SK-N-SH (cell line): ENCODE measurements at regions not wholly inside any gene's neighbourhood (a gene's known extent, or its start where the extent isn't known, plus 50 kb on each side); places are given as distances from the start of the nearest gene placed in this dataset.

Experiments
- CTCF ChIA-PET: fragments of 300-600, 350-600 bp; formaldehyde crosslinking; extraction: SDS; loops from one replicate; lab custom pipeline; 2021; lab: Yijun Ruan, JAX
- POLR2A ChIA-PET: fragments of 350-600 bp; sonication (Branson Sonifier 250); formaldehyde crosslinking; extraction: SDS; loops from one replicate; lab custom pipeline; 2020; ENCODE audit warnings: antibody characterized with exemption, inconsistent platforms; lab: Yijun Ruan, JAX
- DNase-seq: peaks from one replicate; pipeline ENCODE4 v3.0.0; 2012
- H2AFZ ChIP-seq: fragments of 200-600 bp; sonication (generic); 2 replicates; pipeline ENCODE4 v1.8.1; 2016; ENCODE audit warnings: antibody characterized with exemption, mild to moderate bottlenecking, low read depth
- H3F3A ChIP-seq: fragments of 200-600 bp; sonication (generic); replicated peaks from 2 replicates; pipeline ENCODE3; 2016; ENCODE audit warnings: antibody characterized with exemption, mild to moderate bottlenecking; ENCODE audit not compliant: insufficient read depth
- H3K27ac ChIP-seq, 2 experiments: fragments of 200-500 bp in 1 of 2; fragments of 200-600 bp in 1 of 2; sonication (Bioruptor generic) in 1 of 2; sonication (generic), shearing (Covaris generic) in 1 of 2; 2 replicates each; pipeline versions ENCODE4 v1.5.1 to v1.6.1; 2014 to 2016; ENCODE audit warnings: low read depth in 2 of 2, inconsistent platforms in 1 of 2, low read length in 1 of 2, mild to moderate bottlenecking in 1 of 2, mixed read lengths in 1 of 2
- H3K27me3 ChIP-seq: fragments of 200-600 bp; sonication (generic), shearing (Covaris generic); 2 replicates; pipeline ENCODE4 v1.6.1; 2016; ENCODE audit warnings: mixed run types; ENCODE audit not compliant: insufficient read depth
- H3K36me3 ChIP-seq, 2 experiments: fragments of 200-500 bp in 1 of 2; fragments of 200-600 bp in 1 of 2; sonication (Bioruptor generic) in 1 of 2; sonication (generic) in 1 of 2; replicated peaks in 1 of 2; 2 replicates each; pipeline versions ENCODE3 to v1.5.1; 2014 to 2016; ENCODE audit warnings: low read length in 1 of 2, mild to moderate bottlenecking in 1 of 2; ENCODE audit not compliant: insufficient read depth in 2 of 2, control insufficient read depth in 1 of 2
- H3K4me1 ChIP-seq, 2 experiments: fragments of 200-500 bp in 1 of 2; fragments of 200-600 bp in 1 of 2; sonication (Bioruptor generic) in 1 of 2; sonication (generic), shearing (Covaris generic) in 1 of 2; 2 replicates each; pipeline versions ENCODE4 v1.5.1 to v1.6.1; 2014 to 2016; ENCODE audit warnings: low read depth in 1 of 2, low read length in 1 of 2, mixed run types in 1 of 2; ENCODE audit not compliant: insufficient read depth in 2 of 2, control insufficient read depth in 1 of 2
- H3K4me2 ChIP-seq: fragments of 200-600 bp; sonication (generic), shearing (Covaris generic); 2 replicates; pipeline ENCODE4 v1.6.1; 2017; ENCODE audit warnings: mixed run types
- H3K4me3 ChIP-seq, 2 experiments: fragments of 200-500 bp in 1 of 2; fragments of 200-600 bp in 1 of 2; sonication (Bioruptor generic) in 1 of 2; sonication (generic), shearing (Covaris generic) in 1 of 2; 2 replicates each; pipeline versions ENCODE4 v1.5.1 to v1.8.1; 2014 to 2016; ENCODE audit warnings: low read depth in 2 of 2, inconsistent platforms in 1 of 2, low read length in 1 of 2, mild to moderate bottlenecking in 1 of 2, mixed read lengths in 1 of 2, moderate library complexity in 1 of 2
- H3K79me2 ChIP-seq: fragments of 200-600 bp; sonication (generic); 2 replicates; pipeline ENCODE4 v1.8.1; 2017; ENCODE audit warnings: mild to moderate bottlenecking; ENCODE audit not compliant: insufficient read depth
- H3K9ac ChIP-seq: fragments of 200-600 bp; sonication (generic); 2 replicates; pipeline ENCODE4 v1.6.1; 2017; ENCODE audit warnings: mixed run types
- H3K9me2 ChIP-seq: fragments of 200-600 bp; sonication (generic); 2 replicates; pipeline ENCODE4 v1.6.1; 2017; ENCODE audit warnings: mixed run types
- H3K9me3 ChIP-seq: fragments of 200-600 bp; sonication (generic); 2 replicates; pipeline ENCODE4 v1.6.1; 2017; ENCODE audit warnings: mixed run types, mild to moderate bottlenecking, moderate library complexity
- H4K20me1 ChIP-seq: fragments of 200-600 bp; sonication (generic); 2 replicates; pipeline ENCODE4 v1.6.1; 2017; ENCODE audit warnings: mild to moderate bottlenecking, mixed run types; ENCODE audit not compliant: insufficient read depth
- EP300 ChIP-seq, 2 experiments: IDR thresholded peaks; 2 replicates each; pipeline versions ENCODE4 v1.4.0 to v1.6.1; 2012; ENCODE audit warnings: borderline replicate concordance in 1 of 2, low read depth in 1 of 2, low read length in 1 of 2
- EZH2phosphoT487 ChIP-seq: fragments of 200-600 bp; sonication (generic); IDR thresholded peaks from 2 replicates; pipeline ENCODE4 v1.6.1; 2017; ENCODE audit warnings: low read depth, mixed run types, mild to moderate bottlenecking, antibody characterized with exemption, moderate library complexity, borderline replicate concordance
- FOSL2 ChIP-seq: IDR thresholded peaks from 2 replicates; pipeline ENCODE4 v1.4.0; 2012; ENCODE audit warnings: low read depth, mild to moderate bottlenecking, moderate library complexity, borderline replicate concordance
- FOXJ3 ChIP-seq: sonication (generic); formaldehyde crosslinking; IDR thresholded peaks from 2 replicates; pipeline ENCODE4 v1.5.1; 2020; ENCODE audit warnings: mild to moderate bottlenecking, missing genetic modification reagents
- GATA2 ChIP-seq: sonication (generic); formaldehyde crosslinking; IDR thresholded peaks from 2 replicates; pipeline ENCODE4 v1.5.0; 2020; ENCODE audit warnings: mild to moderate bottlenecking, missing genetic modification reagents
- JUND ChIP-seq: IDR thresholded peaks from 2 replicates; pipeline ENCODE4 v1.4.0; 2012
- MXI1 ChIP-seq: IDR thresholded peaks from 2 replicates; pipeline ENCODE4 v1.6.1; 2012; ENCODE audit warnings: mild to moderate bottlenecking, low read depth, low read length, improper control_type of control experiment
- NFIC ChIP-seq: IDR thresholded peaks from 2 replicates; pipeline ENCODE4 v1.4.0; 2012; ENCODE audit warnings: borderline replicate concordance
- RCOR1 ChIP-seq: fragments of 150-350 bp; IDR thresholded peaks from 2 replicates; pipeline ENCODE4 v1.6.1; 2017; ENCODE audit warnings: antibody characterized with exemption, low read length
- RFX5 ChIP-seq: IDR thresholded peaks from 2 replicates; pipeline ENCODE4 v1.6.1; 2012; ENCODE audit warnings: mild to moderate bottlenecking, improper control_type of control experiment, low read length
- RXRA ChIP-seq: IDR thresholded peaks from 2 replicates; pipeline ENCODE4 v1.4.0; 2012; ENCODE audit warnings: low read depth, mild to moderate bottlenecking, borderline replicate concordance
- SIN3A ChIP-seq: IDR thresholded peaks from 2 replicates; pipeline ENCODE4 v1.6.1; 2012; ENCODE audit warnings: low read depth, mild to moderate bottlenecking, low read length, moderate library complexity, borderline replicate concordance
- TEAD4 ChIP-seq: IDR thresholded peaks from 2 replicates; pipeline ENCODE4 v1.4.0; 2012; ENCODE audit warnings: mild to moderate bottlenecking, borderline replicate concordance; ENCODE audit not compliant: insufficient read depth
- YY1 ChIP-seq: IDR thresholded peaks from 2 replicates; pipeline ENCODE4 v1.4.0; 2012; ENCODE audit warnings: low read depth, mild to moderate bottlenecking
- WGBS: methylation state at CpG from one replicate; pipeline ENCODE4 v1.1.6; 2017; ENCODE audit warnings: low lambda C conversion rate; 5-methylcytosine and 5-hydroxymethylcytosine counted together
- TF ChIP-seq, protein P1 (sequence below): IDR thresholded peaks from 2 replicates; pipeline ENCODE4 v1.4.0; 2012; ENCODE audit warnings: low read depth, borderline replicate concordance
- TF ChIP-seq, protein P2 (sequence below): IDR thresholded peaks from 2 replicates; pipeline ENCODE4 v1.4.0; 2012; ENCODE audit warnings: low read depth
- TF ChIP-seq, protein P3 (sequence below): IDR thresholded peaks from 2 replicates; pipeline ENCODE4 v1.6.1; 2012; ENCODE audit warnings: mild to moderate bottlenecking, low read depth, low read length, moderate library complexity
- TF ChIP-seq, protein P4 (sequence below): IDR thresholded peaks from 2 replicates; pipeline ENCODE4 v1.4.0; 2012; ENCODE audit warnings: low read depth, borderline replicate concordance

DNA sequence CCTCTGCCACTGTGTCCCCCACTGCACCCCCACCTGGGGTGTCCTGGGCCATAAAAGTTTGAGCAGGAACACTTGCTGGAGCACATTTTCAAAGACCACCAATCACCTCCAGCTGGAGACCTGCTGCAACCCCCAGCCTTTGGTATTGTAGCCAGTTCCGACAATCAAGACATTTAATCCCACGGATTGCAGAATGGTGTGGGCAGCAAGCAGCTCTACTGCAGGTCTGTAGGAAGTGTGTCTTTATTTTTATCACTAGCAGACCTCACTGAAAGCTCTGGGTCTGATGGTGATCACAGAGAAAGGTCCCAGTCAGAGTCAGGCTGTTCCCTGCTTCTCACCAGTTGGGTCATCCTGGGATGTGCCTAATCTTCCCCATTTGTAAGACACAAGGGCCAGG is 167.1 kb upstream of the ECI2 start:
- no peak for DNase-seq
- WGBS = 62% methylated on average over 2 of the region's 2 CpGs

More for the DNA sequence above, 167.1 kb upstream of the ECI2 start:
- H3K27me3 ChIP-seq = no peaks in the 10 kb centered on the region
- H3K4me3 ChIP-seq = no peak overlapping the region
- no peak overlapping the region for H3K27ac ChIP-seq
- TF ChIP-seq JUND (no peak), SIN3A (no peak), RXRA (no peak), RFX5 (no peak), TEAD4 (no peak), MXI1 (no peak), RCOR1 (no peak), FOSL2 (no peak), GATA2 (CRISPR knock-in tag) (no peak), EP300 (IDR thresholded peaks at IDR 0.05; ENCODE audit: borderline replicate concordance in 1 of 2, low read depth in 1 of 2, low read length in 1 of 2) (no peak), EZH2phosphoT487 (no peak), YY1 (no peak), FOXJ3 (CRISPR knock-in tag) (no peak), NFIC (no peak)
- TF ChIP-seq, protein P1, sequence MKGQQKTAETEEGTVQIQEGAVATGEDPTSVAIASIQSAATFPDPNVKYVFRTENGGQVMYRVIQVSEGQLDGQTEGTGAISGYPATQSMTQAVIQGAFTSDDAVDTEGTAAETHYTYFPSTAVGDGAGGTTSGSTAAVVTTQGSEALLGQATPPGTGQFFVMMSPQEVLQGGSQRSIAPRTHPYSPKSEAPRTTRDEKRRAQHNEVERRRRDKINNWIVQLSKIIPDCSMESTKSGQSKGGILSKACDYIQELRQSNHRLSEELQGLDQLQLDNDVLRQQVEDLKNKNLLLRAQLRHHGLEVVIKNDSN = no peak
- TF ChIP-seq, protein P2, sequence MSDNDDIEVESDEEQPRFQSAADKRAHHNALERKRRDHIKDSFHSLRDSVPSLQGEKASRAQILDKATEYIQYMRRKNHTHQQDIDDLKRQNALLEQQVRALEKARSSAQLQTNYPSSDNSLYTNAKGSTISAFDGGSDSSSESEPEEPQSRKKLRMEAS = no peak
- TF ChIP-seq, protein P3, sequence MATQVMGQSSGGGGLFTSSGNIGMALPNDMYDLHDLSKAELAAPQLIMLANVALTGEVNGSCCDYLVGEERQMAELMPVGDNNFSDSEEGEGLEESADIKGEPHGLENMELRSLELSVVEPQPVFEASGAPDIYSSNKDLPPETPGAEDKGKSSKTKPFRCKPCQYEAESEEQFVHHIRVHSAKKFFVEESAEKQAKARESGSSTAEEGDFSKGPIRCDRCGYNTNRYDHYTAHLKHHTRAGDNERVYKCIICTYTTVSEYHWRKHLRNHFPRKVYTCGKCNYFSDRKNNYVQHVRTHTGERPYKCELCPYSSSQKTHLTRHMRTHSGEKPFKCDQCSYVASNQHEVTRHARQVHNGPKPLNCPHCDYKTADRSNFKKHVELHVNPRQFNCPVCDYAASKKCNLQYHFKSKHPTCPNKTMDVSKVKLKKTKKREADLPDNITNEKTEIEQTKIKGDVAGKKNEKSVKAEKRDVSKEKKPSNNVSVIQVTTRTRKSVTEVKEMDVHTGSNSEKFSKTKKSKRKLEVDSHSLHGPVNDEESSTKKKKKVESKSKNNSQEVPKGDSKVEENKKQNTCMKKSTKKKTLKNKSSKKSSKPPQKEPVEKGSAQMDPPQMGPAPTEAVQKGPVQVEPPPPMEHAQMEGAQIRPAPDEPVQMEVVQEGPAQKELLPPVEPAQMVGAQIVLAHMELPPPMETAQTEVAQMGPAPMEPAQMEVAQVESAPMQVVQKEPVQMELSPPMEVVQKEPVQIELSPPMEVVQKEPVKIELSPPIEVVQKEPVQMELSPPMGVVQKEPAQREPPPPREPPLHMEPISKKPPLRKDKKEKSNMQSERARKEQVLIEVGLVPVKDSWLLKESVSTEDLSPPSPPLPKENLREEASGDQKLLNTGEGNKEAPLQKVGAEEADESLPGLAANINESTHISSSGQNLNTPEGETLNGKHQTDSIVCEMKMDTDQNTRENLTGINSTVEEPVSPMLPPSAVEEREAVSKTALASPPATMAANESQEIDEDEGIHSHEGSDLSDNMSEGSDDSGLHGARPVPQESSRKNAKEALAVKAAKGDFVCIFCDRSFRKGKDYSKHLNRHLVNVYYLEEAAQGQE = no peak
- TF ChIP-seq, protein P4, sequence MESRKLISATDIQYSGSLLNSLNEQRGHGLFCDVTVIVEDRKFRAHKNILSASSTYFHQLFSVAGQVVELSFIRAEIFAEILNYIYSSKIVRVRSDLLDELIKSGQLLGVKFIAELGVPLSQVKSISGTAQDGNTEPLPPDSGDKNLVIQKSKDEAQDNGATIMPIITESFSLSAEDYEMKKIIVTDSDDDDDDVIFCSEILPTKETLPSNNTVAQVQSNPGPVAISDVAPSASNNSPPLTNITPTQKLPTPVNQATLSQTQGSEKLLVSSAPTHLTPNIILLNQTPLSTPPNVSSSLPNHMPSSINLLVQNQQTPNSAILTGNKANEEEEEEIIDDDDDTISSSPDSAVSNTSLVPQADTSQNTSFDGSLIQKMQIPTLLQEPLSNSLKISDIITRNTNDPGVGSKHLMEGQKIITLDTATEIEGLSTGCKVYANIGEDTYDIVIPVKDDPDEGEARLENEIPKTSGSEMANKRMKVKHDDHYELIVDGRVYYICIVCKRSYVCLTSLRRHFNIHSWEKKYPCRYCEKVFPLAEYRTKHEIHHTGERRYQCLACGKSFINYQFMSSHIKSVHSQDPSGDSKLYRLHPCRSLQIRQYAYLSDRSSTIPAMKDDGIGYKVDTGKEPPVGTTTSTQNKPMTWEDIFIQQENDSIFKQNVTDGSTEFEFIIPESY = no peak
- no peaks in the 10 kb centered on the region for H3F3A ChIP-seq
- H3K4me2 ChIP-seq = no peak overlapping the region
- ChIA-PET POLR2A (no interaction called here), CTCF (no interaction called here)
- H3K9ac ChIP-seq = no peak overlapping the region
- no peak overlapping the region for H2AFZ ChIP-seq
- no peaks in the 10 kb centered on the region for H4K20me1 ChIP-seq
- H3K36me3 ChIP-seq = no peaks in the 10 kb centered on the region
- no peaks in the 10 kb centered on the region for H3K4me1 ChIP-seq
- no peaks in the 10 kb centered on the region for H3K9me2 ChIP-seq
- H3K79me2 ChIP-seq = no peaks in the 10 kb centered on the region
- H3K9me3 ChIP-seq = no peaks in the 10 kb centered on the region
